MM.1S (cell line): ENCODE measurements at regions not wholly inside any gene's neighbourhood (a gene's known extent, or its start where the extent isn't known, plus 50 kb on each side); places are given as distances from the start of the nearest gene placed in this dataset.

Experiments used
- DNase-seq: peaks from one replicate; pipeline ENCODE4 v3.0.0-alpha.2; 2015
- H2AFZ ChIP-seq: fragments of 300-600 bp; sonication (generic); 2 replicates; pipeline ENCODE4 v1.6.0; 2016; ENCODE audit warnings: antibody characterized with exemption, low read length
- H3F3A ChIP-seq: fragments of 300-600 bp; sonication (generic); 2 replicates; pipeline ENCODE4 v1.6.1; 2016; ENCODE audit warnings: mild to moderate bottlenecking, antibody characterized with exemption, low read length, moderate library complexity, mixed read lengths; ENCODE audit not compliant: insufficient read depth
- H3K27ac ChIP-seq: fragments of 300-600 bp; sonication (generic); 2 replicates; pipeline ENCODE4 v1.5.1; 2016; ENCODE audit warnings: mild to moderate bottlenecking, low read length
- H3K27me3 ChIP-seq: fragments of 300-600 bp; sonication (generic); replicated peaks from 2 replicates; pipeline ENCODE4 v1.6.0; 2016; ENCODE audit warnings: low read length; ENCODE audit not compliant: insufficient read depth
- H3K36me3 ChIP-seq: fragments of 300-600 bp; sonication (generic); replicated peaks from 2 replicates; pipeline ENCODE4 v1.6.1; 2016; ENCODE audit warnings: mild to moderate bottlenecking, low read length, mixed read lengths; ENCODE audit not compliant: insufficient read depth
- H3K4me1 ChIP-seq: fragments of 300-600 bp; sonication (generic); 2 replicates; pipeline ENCODE4 v1.6.1; 2016; ENCODE audit warnings: low read length, mixed read lengths
- H3K4me2 ChIP-seq: fragments of 300-600 bp; sonication (generic); 2 replicates; pipeline ENCODE4 v1.6.0; 2016; ENCODE audit warnings: low read depth, low read length
- H3K4me3 ChIP-seq: fragments of 300-600 bp; sonication (generic); 2 replicates; pipeline ENCODE4 v1.5.1; 2016; ENCODE audit warnings: low read length, mixed read lengths
- H3K79me2 ChIP-seq: fragments of 300-600 bp; sonication (generic); 2 replicates; pipeline ENCODE4 v1.6.1; 2016; ENCODE audit warnings: mixed run types, low read length, mixed read lengths
- H3K9ac ChIP-seq: fragments of 300-600 bp; sonication (generic); 2 replicates; pipeline ENCODE4 v1.6.1; 2016; ENCODE audit warnings: low read length, mixed read lengths
- H3K9me2 ChIP-seq: fragments of 300-600 bp; sonication (generic); replicated peaks from 2 replicates; pipeline ENCODE4 v1.6.1; 2016; ENCODE audit warnings: mild to moderate bottlenecking, low read length, mixed read lengths; ENCODE audit not compliant: insufficient read depth
- H3K9me3 ChIP-seq: fragments of 300-600 bp; sonication (generic); replicated peaks from 2 replicates; pipeline ENCODE4 v1.6.1; 2016; ENCODE audit warnings: mild to moderate bottlenecking, low read length, mixed read lengths; ENCODE audit not compliant: insufficient read depth
- H4K20me1 ChIP-seq: fragments of 300-600 bp; sonication (generic); 2 replicates; pipeline ENCODE4 v1.6.1; 2016; ENCODE audit warnings: mild to moderate bottlenecking, low read length, moderate library complexity, mixed read lengths; ENCODE audit not compliant: insufficient read depth
- CTCF ChIP-seq: fragments of 300-600 bp; sonication (generic); IDR thresholded peaks from 2 replicates; pipeline ENCODE4 v1.5.1; 2016; ENCODE audit warnings: antibody characterized with exemption, low read length, mixed read lengths
- EZH2 ChIP-seq: fragments of 300-600 bp; sonication (generic); optimal IDR thresholded peaks from 2 replicates; pipeline ENCODE3; 2017; ENCODE audit warnings: low read depth, mild to moderate bottlenecking, antibody characterized with exemption, low read length, mixed read lengths
- EZH2phosphoT487 ChIP-seq: fragments of 300-600 bp; sonication (generic); IDR thresholded peaks from 2 replicates; pipeline ENCODE4 v1.6.1; 2018; ENCODE audit warnings: antibody characterized with exemption, low read length

- Histone ChIP-seq H3K27me3 (no peaks in the 10 kb centered on the region), H3K9ac (no peak overlapping the region), H3F3A (no peaks in the 10 kb centered on the region), H3K4me3 (no peak overlapping the region), H4K20me1 (no peaks in the 10 kb centered on the region), H2AFZ (no peak overlapping the region), H3K9me3 (no peaks in the 10 kb centered on the region), H3K27ac (no peak overlapping the region), H3K4me1 (no peaks in the 10 kb centered on the region), H3K9me2 (no peaks in the 10 kb centered on the region; the same call in 1 of the 2 replicates), H3K4me2 (no peak overlapping the region), H3K79me2 (no peaks in the 10 kb centered on the region), H3K36me3 (no peaks in the 10 kb centered on the region)
- DNase-seq: peak; percentile 13
- no peak for TF ChIP-seq EZH2phosphoT487
- TF ChIP-seq EZH2: no peak
- peak; percentile 44 for TF ChIP-seq CTCF
Measured at GRCh38 chr4:35151816-35152572, 1092.3 kb downstream of the ARAP2 start.

- no peak for TF ChIP-seq CTCF
- no peak for TF ChIP-seq EZH2
- no peak for TF ChIP-seq EZH2phosphoT487
- Histone ChIP-seq H2AFZ (0 out of 2 replicates have a peak overlapping the region, but pooled peaks have one; percentile 14), H3K9me3 (no peaks in the 10 kb centered on the region), H3K27ac (no peak overlapping the region), H4K20me1 (no peaks in the 10 kb centered on the region), H3K9me2 (no peaks in the 10 kb centered on the region), H3K79me2 (no peaks in the 10 kb centered on the region), H3K4me2 (no peak overlapping the region), H3K9ac (no peak overlapping the region), H3F3A (no peaks in the 10 kb centered on the region), H3K4me3 (no peak overlapping the region), H3K4me1 (no peaks in the 10 kb centered on the region), H3K36me3 (no peaks in the 10 kb centered on the region), H3K27me3 (no peaks in the 10 kb centered on the region)
- DNase-seq: no peak
Measured at GRCh38 chr4:35163168-35163567, 1081.1 kb downstream of the ARAP2 start.

GRCh38 chr4:35164063-35164462 lies 1080.3 kb downstream of the ARAP2 start:
- Histone ChIP-seq H3K9ac (no peak overlapping the region), H3K9me2 (no peaks in the 10 kb centered on the region), H3F3A (no peaks in the 10 kb centered on the region), H3K27ac (no peak overlapping the region), H4K20me1 (no peaks in the 10 kb centered on the region), H3K4me3 (no peak overlapping the region), H3K4me2 (no peak overlapping the region), H3K36me3 (no peaks in the 10 kb centered on the region), H2AFZ (no peak overlapping the region), H3K79me2 (no peaks in the 10 kb centered on the region), H3K4me1 (no peaks in the 10 kb centered on the region), H3K9me3 (no peaks in the 10 kb centered on the region), H3K27me3 (no peaks in the 10 kb centered on the region)
- no peak for DNase-seq
- TF ChIP-seq EZH2: no peak
- TF ChIP-seq CTCF: no peak
- no peak for TF ChIP-seq EZH2phosphoT487
